ENCODE measurements at regions not wholly inside any gene's neighbourhood (a gene's known extent, or its start where the extent isn't known, plus 50 kb on each side); places are given as distances from the start of the nearest gene placed in this dataset.

- POLR2A ChIA-PET = no interaction called here
- DNase-seq (no peak), ATAC-seq (ENCODE audit: low read depth) (no peak)
- Mint-ChIP-seq H3K27ac (no peak overlapping the region), H3K36me3 (ENCODE audit: low read depth) (no peaks in the 10 kb centered on the region), H3K4me1 (no peaks in the 10 kb centered on the region), H3K4me3 (no peak overlapping the region), H3K9me3 (no peaks in the 10 kb centered on the region), H3K27me3 (no peaks in the 10 kb centered on the region)
- CTCF ChIA-PET = no interaction called here
- intact Hi-C loops (cut with micrococcal nuclease) = no loop called here
- no peak for TF ChIP-seq CTCF (IDR thresholded peaks at IDR 0.05)
Observed at GRCh38 chr13:97726664-97727280, 226.7 kb upstream of the IPO5 start.

- ATAC-seq (ENCODE audit: low read depth) = no peak
- CTCF ChIA-PET = no interaction called here
- Mint-ChIP-seq H3K4me1 (no peaks in the 10 kb centered on the region), H3K36me3 (ENCODE audit: low read depth) (no peaks in the 10 kb centered on the region), H3K9me3 (no peaks in the 10 kb centered on the region), H3K27me3 (no peaks in the 10 kb centered on the region), H3K4me3 (no peak overlapping the region), H3K27ac (no peak overlapping the region)
- intact Hi-C loops (cut with micrococcal nuclease) = no loop called here
- DNase-seq = no peak
- no peak for TF ChIP-seq CTCF (IDR thresholded peaks at IDR 0.05)
- POLR2A ChIA-PET = no interaction called here
Observed at GRCh38 chr13:97727991-97728390, 225.5 kb upstream of the IPO5 start.

- Mint-ChIP-seq H3K9me3 (peaks cover 2% of the 10 kb centered on the region), H3K27ac (no peak overlapping the region), H3K4me1 (no peaks in the 10 kb centered on the region), H3K4me3 (no peak overlapping the region), H3K36me3 (ENCODE audit: low read depth) (no peaks in the 10 kb centered on the region), H3K27me3 (no peaks in the 10 kb centered on the region)
- ChIA-PET POLR2A (no interaction called here), CTCF (no interaction called here)
- TF ChIP-seq CTCF (IDR thresholded peaks at IDR 0.05) = no peak
- ATAC-seq (ENCODE audit: low read depth) = no peak
- intact Hi-C loops (cut with micrococcal nuclease) = no loop called here
- DNase-seq = no peak
Observed at GRCh38 chr13:97736436-97736835, 217.0 kb upstream of the IPO5 start.

GRCh38 chr13:97742084-97742483 is 211.4 kb upstream of the IPO5 start:
- H3K4me3 Mint-ChIP-seq = no peak overlapping the region
- H3K27ac Mint-ChIP-seq = no peak overlapping the region
- no peaks in the 10 kb centered on the region for H3K4me1 Mint-ChIP-seq
- POLR2A ChIA-PET = no interaction called here
- ATAC-seq (ENCODE audit: low read depth) = no peak
- no peaks in the 10 kb centered on the region for H3K36me3 Mint-ChIP-seq (ENCODE audit: low read depth)
- DNase-seq = no peak
- intact Hi-C loops (cut with micrococcal nuclease) = no loop called here
- CTCF ChIA-PET = no interaction called here
- peaks cover 2% of the 10 kb centered on the region for H3K9me3 Mint-ChIP-seq
- H3K27me3 Mint-ChIP-seq = no peaks in the 10 kb centered on the region
- no peak for TF ChIP-seq CTCF (IDR thresholded peaks at IDR 0.05)

- ATAC-seq (ENCODE audit: low read depth) (no peak), DNase-seq (no peak)
- no peak for TF ChIP-seq CTCF (IDR thresholded peaks at IDR 0.05)
- Mint-ChIP-seq H3K4me1 (no peaks in the 10 kb centered on the region), H3K36me3 (ENCODE audit: low read depth) (no peaks in the 10 kb centered on the region), H3K27ac (no peak overlapping the region), H3K27me3 (no peaks in the 10 kb centered on the region), H3K9me3 (peaks cover 2% of the 10 kb centered on the region), H3K4me3 (no peak overlapping the region)
- intact Hi-C loops (cut with micrococcal nuclease) = no loop called here
- POLR2A ChIA-PET = no interaction called here
- CTCF ChIA-PET = no interaction called here
Observed at GRCh38 chr13:97743938-97744337, 209.5 kb upstream of the IPO5 start.

All from activated B cell treated with CpG ODN at 0.5 μM for 24 hours (primary cell).